ENCODE measurements at regions not wholly inside any gene's neighbourhood (a gene's known extent, or its start where the extent isn't known, plus 50 kb on each side); places are given as distances from the start of the nearest gene placed in this dataset.

GRCh38 chr16:85971902-85972638 is 73.1 kb downstream of the IRF8 start:
- H3K36me3 ChIP-seq = no peaks in the 10 kb centered on the region

GRCh38 chr16:85974428-85975375 is 75.7 kb downstream of the IRF8 start:
- TF ChIP-seq POLR2A (IDR thresholded peaks at IDR 0.05) = no peak
- no peak for TF ChIP-seq CTCF (IDR thresholded peaks at IDR 0.05)
- intact Hi-C loops (cut with DNase I) = no loop called here
- Histone ChIP-seq H3K27ac (peak overlapping the region in 2 of 3 donors; percentile 68 to 84), H3K36me3 (no peaks in the 10 kb centered on the region), H3K4me3 (peak overlapping the region in 1 of 3 donors; percentile 19), H3K4me1 (peaks cover 0 to 19% (median 7%) of the 10 kb centered on the region in 4 donors), H3K9me3 (no peaks in the 10 kb centered on the region), H3K27me3 (no peaks in the 10 kb centered on the region)
- ATAC-seq (peak; percentile 55 to 72 (median 64)), DNase-seq (peak in 1 of 3 donors; percentile 58)
- 20% methylated on average over 4 of the region's 13 CpGs for WGBS (ENCODE audit: insufficient coverage, low coverage, low lambda C conversion rate, missing lambda C conversion rate)

More at GRCh38 chr16:85971902-85972638, 73.1 kb downstream of the IRF8 start:
- DNase-seq (no peak), ATAC-seq (no peak)
- TF ChIP-seq CTCF (IDR thresholded peaks at IDR 0.05) (no peak), POLR2A (IDR thresholded peaks at IDR 0.05) (no peak)
- WGBS (ENCODE audit: insufficient coverage, low coverage, low lambda C conversion rate, missing lambda C conversion rate) = 86% methylated on average over 13 of the region's 17 CpGs
- Histone ChIP-seq H3K4me1 (peaks cover 0 to 19% (median 7%) of the 10 kb centered on the region in 4 donors), H3K27me3 (no peaks in the 10 kb centered on the region), H3K9me3 (no peaks in the 10 kb centered on the region), H3K4me3 (no peak overlapping the region), H3K27ac (no peak overlapping the region)
- intact Hi-C loops (cut with DNase I) = no loop called here

GRCh38 chr16:85975451-85975981 is 76.6 kb downstream of the IRF8 start:
- Histone ChIP-seq H3K4me3 (peak overlapping the region in 1 of 3 donors; percentile 19), H3K27me3 (no peaks in the 10 kb centered on the region), H3K36me3 (no peaks in the 10 kb centered on the region), H3K27ac (peak overlapping the region in 2 of 3 donors; percentile 68 to 84), H3K4me1 (peaks cover 0 to 19% (median 7%) of the 10 kb centered on the region in 4 donors), H3K9me3 (no peaks in the 10 kb centered on the region)
- intact Hi-C loops (cut with DNase I) = no loop called here
- DNase-seq = peak in 2 of 3 donors; percentile 70 to 84
- WGBS (ENCODE audit: insufficient coverage, low coverage, low lambda C conversion rate, missing lambda C conversion rate) = 25% methylated on average over 7 of the region's 7 CpGs
- TF ChIP-seq CTCF (IDR thresholded peaks at IDR 0.05) (no peak), POLR2A (IDR thresholded peaks at IDR 0.05) (no peak)
- ATAC-seq = peak; percentile 84 to 94 (median 90)

GRCh38 chr16:85978291-85978775 is 79.4 kb downstream of the IRF8 start:
- Histone ChIP-seq H3K36me3 (no peaks in the 10 kb centered on the region), H3K27me3 (no peaks in the 10 kb centered on the region), H3K27ac (no peak overlapping the region), H3K4me3 (no peak overlapping the region), H3K4me1 (peaks cover 0 to 19% (median 7%) of the 10 kb centered on the region in 4 donors), H3K9me3 (no peaks in the 10 kb centered on the region)
- intact Hi-C loops (cut with DNase I) = no loop called here
- peak in 1 of 4 donors; percentile 11 for ATAC-seq
- TF ChIP-seq POLR2A (IDR thresholded peaks at IDR 0.05) (no peak), CTCF (IDR thresholded peaks at IDR 0.05) (no peak)
- 70% methylated on average over 11 of the region's 22 CpGs for WGBS (ENCODE audit: insufficient coverage, low coverage, low lambda C conversion rate, missing lambda C conversion rate)
- no peak for DNase-seq
